ENCODE measurements at regions not wholly inside any gene's neighbourhood (a gene's known extent, or its start where the extent isn't known, plus 50 kb on each side); places are given as distances from the start of the nearest gene placed in this dataset.

DNA sequence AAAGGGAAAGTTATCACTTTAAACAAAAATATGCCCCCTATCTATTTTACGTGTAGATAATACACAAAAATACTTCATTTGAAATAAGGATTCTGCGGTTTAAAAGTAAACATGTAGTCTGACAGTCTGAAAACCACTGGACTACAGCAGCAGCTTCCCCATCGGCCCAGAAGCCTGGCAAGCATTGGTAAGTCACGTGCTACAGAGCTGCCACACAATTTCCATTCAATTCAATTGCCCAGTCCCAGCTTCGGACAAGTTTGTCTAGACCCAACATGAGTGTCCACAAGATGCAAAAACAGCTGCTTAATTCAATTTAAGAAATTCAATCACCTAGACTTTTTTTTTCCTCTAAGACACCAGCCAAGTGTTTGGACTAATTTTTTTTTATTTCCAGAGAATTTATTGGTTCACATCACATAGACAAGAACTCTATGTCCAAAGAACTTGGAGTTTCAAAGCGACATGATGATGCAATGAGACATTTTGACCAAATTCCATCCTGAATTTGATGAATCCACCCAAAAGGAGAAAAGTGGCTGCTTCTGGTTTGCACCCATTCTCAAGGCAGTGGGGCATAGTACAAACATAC, 458.9 kb downstream of the COG6 start:
- DNase-seq (ENCODE audit: low spot score) = no peak

DNA sequence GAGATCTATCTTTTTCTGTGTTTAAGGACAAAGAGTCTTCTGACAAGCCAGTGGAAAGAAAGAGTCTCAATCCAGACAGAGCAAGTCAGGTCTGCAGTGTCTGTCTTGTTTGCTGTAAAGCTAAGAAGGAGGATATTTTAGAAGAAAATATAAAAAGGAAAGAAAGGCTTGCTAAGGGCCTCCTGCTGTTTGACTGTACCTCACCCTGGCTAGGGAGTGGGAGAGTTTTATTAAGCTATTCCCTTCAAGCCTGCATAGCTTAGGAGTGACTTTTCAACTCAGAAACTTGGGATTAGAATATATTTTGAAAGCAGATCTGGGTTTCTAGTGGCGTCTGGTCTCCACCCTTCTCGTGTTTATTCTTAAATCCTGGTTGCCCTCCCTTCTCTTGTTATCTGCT, 460.0 kb downstream of the COG6 start:
- DNase-seq (ENCODE audit: low spot score) = no peak

DNA sequence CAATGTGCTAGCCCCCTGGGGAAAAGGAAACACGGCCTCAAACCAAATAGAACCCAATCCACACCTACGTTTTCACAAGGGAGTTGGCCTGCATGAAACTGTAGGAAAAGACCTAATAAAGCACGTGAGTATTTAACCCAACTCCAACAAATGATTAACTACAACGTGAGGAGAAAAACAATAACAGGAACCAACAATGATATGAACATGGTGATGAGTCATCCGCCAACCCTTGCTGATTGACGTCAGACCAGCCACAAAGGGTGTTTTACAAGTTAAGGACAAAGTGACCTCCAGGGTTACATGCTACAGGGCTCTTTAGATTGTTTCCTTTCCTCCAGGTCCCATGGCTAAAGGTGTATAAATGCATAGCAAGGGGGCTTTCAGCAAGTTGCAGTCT, 460.5 kb downstream of the COG6 start:
- peak; percentile 71 for DNase-seq (ENCODE audit: low spot score)

DNA sequence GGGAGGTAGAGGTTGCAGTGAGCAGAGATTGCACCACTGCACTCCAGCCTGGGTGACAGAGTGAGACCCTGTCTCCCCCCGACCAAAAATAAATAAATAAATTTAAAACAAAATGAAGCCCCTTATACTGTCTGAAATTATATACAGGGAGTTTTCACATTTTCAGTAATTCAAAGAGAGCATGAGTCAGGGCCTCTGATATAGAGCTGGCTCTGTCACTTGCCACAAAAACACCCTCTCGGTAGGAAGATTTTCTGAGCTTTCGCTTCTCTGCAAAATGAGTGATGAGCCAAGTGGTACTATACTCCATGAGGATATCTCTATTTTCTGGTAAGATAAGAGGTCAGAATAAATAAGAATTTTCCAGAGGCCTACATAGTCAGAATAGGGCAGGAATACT, 462.9 kb downstream of the COG6 start:
- DNase-seq (ENCODE audit: low spot score) = no peak

DNA sequence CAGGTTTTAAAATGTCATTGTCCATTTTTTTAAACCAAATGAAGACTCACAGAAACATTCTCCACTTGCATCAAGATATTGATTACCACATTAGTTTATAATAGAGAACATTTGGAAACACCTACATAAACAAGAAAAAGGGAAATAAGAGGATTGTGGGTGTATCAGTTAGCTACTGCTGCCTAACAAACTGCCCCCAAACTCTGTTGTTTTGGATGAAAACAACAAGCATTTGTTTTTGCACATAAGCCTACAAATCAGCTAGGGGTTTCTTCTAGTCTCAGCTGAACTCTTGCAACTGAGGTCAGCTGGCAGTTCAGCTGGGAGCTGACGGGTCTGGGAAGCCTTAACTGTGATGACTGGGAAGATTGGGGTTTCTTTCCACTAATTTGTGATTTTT, 464.4 kb downstream of the COG6 start:
- DNase-seq (ENCODE audit: low spot score) = no peak

DNA sequence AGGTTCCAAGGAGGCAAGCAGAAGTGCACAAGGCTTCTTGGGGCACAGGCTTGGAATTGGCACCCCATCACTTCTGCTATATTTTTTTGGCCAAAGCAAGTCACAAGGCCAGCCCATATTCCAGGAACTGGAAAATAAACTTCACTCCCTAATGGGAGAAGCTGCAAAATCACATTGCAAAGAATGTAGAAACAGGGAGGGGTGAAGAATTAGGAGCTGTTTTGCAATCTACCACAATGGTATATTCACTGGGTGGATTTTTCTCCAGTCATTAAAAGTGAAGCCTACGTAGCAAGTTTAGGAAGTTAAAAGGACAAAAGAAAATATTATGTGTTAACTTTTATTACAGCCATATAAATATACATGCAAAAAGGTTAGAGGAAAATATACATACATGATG, 464.8 kb downstream of the COG6 start:
- DNase-seq (ENCODE audit: low spot score) = no peak

DNA sequence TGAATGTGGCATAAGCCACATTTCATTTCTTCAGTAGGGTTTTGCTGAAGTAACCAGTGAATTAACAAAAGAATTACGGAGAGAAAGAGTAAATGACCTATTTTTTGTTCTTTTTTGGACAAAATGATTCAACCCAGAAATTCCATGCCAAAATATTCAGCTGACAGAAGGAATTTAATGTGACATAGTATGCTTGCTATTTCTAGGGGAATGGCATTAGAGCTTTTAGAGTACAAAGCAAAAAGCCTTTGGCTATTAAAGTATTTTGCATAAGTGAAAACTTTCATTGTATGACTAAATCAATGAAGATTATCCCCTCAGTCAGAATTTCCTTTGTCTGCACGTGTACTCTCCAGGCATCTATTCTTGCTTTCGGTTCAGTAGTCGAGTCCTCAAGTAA, 465.3 kb downstream of the COG6 start:
- DNase-seq (ENCODE audit: low spot score) = no peak

DNA sequence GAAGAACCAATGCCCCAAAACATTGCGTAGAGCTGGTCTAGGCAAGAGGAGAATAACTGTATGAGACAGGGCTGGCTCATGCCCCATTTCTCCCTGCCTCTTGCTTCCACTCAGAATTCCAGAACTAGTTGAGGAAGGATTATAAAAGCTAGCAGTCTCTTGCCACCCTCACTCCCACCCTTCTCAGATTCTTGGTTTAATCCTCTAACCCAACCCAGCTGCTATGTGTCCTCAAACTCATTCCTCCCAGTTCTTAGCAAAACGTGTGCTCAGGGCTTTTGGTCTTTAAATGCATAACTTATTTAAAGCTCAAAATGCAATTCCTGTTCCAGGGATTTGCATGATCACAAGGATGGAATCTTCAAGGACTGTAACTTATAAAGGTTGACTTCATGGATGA, 466.3 kb downstream of the COG6 start:
- no peak for DNase-seq (ENCODE audit: low spot score)

DNA sequence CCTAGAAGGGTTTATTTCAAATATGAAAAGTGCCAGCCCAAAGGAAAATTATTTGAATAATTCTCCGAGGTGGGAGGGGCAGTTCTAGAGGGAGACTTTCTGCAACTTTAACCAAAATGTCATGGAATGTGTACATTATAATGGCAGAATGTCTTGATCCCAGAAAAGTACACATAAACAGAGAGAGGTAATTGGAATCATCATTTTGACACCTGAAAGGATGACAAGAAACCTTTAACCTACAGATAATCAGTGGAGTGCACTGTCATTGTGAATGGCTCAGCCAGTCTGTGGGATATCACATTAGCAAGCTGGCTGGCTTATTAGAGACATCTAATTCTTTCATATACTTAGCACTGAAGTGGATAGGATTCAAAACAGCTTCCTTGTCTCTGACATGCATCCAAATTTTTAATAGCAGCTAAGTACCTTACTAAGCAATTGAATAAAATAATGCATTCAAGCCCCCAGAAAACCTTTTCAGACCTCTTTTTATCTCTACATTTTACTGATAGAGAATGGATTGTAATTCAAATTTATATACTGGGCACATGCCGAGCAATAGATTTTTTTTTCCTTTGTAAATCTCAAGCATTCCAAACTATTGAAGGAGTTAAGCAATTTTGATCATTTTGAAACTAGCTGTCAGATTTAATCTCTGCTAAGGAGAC, 468.6 kb downstream of the COG6 start:
- no peak for DNase-seq (ENCODE audit: low spot score)

DNA sequence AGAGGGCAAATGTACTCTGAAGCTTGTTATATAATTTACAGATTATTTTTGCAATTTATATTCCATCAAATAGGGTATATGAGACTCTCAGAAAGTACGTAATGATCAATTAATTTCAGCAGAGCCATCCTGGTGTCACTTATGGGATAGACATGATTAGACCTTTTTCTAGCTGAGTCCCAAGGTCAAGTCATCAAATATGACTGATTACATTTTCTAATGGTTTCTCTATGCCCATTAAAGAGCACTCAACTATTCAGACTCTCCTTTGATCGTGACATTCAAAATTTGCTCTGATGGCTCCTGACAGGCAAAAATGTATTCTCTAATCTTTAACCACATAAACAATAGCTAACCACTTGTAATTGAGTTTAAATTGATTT, 469.2 kb downstream of the COG6 start:
- no peak for DNase-seq (ENCODE audit: low spot score)

DNA sequence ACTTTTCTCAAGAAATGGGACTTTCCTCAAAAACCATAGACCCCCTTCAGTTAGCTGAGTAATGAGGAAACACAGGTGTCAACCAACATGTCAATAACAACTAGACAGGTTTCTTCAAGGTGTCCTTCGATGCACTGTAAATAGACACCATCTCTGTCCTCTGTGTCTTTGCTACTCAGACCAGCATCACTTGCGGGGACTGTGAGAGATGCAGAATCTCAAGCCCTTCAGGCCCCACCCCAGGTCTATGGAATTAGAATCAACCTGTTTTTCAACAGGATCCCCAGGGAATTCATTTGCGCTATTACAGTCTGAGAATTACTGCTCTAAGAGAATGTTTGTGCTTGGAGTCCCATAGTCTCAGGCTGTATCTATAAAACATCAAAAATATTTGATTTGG, 469.9 kb downstream of the COG6 start:
- no peak for DNase-seq (ENCODE audit: low spot score)

DNA sequence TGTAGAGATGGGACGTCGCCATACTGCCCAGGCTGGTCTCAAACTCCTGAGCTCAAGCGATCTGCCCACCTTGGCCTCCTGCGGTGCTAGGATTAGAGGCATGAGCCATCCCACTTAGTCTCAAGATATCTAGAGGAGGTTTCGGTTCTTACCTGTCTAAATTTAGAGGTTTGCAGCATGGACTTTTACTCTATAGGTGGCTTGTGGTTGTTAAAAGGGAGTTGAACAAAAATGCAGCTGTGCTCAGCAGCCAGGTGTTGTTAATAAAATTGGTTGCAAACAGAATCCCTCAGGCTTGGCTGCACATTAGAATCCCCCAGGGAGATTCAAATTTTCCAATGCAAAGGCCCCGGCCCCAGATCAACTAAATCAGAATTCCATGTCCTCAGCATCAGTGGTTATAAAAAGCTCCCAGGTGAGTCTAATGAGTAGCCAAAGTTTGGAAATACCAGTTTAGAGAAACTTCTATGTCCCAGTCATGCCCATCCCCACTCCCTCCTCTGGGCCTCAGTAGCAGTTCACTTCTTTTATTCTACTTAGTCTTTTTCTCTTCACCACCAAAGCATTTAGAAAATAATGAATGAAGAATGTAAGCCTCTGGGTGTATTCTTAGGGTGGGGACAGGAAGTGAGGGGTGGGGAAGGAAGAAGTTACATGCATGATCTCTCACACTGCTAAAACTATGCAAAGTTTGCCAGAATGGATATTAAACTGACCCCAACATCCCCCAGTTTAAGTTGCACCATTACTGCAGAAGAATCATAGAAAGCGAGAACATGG, 471.0 kb downstream of the COG6 start:
- DNase-seq (ENCODE audit: low spot score) = no peak

DNA sequence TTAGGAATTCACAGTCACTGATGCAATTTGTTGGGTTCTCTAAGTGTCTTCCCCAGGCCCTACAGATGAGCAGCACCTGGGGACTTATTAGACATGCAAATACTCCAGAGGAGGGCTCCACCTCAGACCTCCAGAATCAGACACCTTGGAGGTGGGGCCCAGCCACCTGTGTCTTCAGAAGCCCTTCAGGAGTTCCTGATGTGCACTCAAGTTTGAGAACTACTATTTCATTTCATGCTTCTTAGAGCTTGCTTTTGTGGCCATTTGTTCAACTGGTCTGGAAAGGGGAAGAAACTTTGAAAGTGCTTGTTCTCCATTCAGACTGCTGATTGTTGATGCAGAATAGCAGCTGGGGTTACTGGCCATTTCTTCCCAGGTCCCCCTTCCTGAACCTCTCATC, 472.0 kb downstream of the COG6 start:
- DNase-seq (ENCODE audit: low spot score) = no peak

DNA sequence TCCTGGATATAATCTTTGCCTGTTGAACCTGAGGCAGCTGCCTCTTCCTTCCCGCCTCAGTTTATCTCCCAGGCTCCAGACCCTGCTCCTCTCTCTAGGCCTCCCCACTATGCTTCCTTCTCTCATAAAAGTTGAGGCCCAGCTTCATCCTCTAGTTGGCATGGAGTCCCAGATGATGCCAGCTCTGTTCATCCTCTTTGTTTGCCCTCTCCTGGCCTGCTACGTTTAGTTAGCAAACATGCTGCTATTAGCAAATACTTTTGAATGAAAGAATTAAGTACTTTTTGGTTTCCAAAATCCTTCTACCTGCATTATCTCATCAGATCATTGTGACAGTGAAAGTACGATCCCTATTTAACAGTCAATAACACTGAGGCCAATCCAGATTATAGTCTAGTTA, 472.5 kb downstream of the COG6 start:
- no peak for DNase-seq (ENCODE audit: low spot score)

DNA sequence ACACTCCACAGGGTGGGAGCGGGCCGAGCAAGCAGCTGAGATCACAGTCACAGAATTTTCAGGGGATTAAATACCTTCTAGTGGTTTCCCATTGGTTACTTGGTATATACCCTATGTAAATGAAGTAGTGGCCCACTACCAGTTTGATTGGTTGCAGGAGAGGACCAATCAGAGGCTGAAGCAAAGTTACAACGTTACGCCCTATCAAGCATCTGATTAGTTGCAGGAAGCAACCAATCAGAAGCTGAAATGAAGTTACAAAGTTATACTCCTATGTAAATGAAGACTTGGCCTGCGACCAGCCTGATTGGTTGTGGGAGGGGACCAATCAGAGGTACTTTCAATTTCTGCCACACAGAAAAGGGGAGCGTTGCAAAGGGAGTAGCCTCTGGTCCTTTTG, 474.0 kb downstream of the COG6 start:
- no peak for DNase-seq (ENCODE audit: low spot score)

DNA sequence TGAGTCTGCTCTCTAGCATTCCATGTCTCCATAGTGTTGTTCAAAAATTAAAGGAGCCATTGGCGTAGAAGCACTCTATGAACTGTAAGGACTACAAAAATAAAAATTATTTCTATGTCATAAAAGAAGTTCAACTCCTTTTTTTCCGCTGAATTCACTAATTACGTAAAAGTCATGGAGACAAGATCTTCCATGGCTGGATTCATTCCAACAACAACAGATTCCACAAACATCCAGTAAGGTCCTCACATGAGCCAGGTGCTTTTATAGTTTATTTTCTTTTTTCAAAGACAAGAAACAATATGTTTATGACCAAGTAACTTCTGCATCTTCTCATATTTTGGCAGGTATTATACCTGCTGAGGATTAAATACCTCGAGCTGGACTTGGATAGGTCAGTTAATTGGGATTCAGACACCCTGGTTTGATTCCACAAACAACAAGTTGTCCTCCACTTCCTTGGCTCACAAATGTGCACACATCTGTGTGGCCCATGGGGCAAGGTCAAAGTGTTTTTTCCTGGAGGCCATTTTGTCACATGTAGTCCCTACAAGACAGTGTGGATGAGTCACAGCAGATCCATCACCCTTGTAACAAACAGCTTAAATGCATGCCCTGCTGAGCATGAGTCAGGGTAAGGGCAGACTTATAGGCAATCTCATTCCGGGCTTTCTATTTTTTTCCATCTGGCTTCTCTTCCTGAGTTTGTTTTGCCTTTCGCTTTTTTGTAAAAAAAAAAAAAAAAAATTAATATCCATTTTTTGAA, 475.6 kb downstream of the COG6 start:
- DNase-seq (ENCODE audit: low spot score) = peak; percentile 9

DNA sequence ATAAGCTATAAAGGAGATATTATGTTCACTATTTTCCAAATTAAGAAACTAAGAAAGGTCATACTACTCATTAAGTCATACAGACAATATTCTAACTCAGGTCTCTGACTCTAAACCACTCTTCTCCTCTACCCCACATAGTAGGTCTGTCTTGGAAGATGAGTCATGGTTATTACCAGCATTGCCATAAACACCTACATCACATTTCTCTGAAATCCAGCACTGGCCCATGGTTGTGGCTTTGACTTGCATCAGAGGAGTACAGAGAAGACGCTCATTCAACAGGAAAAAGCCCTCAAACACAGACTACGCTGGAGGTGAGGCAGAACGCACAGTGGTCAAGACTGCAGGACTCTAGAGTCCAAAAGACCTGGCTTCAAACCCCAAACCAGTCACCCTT, 476.8 kb downstream of the COG6 start:
- DNase-seq (ENCODE audit: low spot score) = no peak

DNA sequence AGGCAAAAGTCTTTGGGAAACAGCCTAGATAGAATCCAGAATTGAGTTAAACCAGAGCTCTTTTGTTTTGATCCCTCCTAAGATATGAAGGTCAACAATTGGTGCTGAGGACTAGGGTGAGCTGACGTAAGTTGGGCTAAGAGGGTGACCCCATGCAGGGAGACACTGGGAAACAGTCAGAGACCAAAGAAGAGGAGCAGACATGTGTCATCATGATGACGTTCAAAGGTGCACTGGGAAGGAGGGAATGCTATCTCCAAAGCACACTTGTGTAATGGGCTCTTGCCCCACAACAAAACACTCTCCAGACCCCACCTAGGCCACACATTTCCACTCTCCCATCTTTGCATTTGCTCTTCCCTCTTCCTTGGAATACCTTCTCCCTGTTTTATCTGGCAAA, 481.4 kb downstream of the COG6 start:
- DNase-seq (ENCODE audit: low spot score) = no peak

DNA sequence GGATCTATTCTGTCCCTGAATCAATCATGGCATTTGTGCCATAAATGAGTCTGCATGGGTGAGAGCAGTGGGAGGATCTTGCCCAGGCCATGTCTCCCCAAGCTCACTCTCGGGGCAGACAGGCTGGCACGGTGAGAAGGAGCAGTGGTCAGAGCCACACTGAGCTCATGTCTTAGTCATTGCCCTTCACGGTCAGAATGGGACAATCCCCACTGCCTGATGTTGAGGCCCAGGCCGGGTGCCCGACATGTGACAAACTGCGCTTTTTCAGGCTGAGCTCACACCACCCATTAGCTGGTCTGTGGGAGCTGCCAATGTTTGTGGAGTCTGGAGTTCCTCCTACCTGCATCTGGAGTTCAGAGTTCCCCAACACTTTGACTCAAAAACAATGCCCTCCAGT, 481.9 kb downstream of the COG6 start:
- no peak for DNase-seq (ENCODE audit: low spot score)

DNA sequence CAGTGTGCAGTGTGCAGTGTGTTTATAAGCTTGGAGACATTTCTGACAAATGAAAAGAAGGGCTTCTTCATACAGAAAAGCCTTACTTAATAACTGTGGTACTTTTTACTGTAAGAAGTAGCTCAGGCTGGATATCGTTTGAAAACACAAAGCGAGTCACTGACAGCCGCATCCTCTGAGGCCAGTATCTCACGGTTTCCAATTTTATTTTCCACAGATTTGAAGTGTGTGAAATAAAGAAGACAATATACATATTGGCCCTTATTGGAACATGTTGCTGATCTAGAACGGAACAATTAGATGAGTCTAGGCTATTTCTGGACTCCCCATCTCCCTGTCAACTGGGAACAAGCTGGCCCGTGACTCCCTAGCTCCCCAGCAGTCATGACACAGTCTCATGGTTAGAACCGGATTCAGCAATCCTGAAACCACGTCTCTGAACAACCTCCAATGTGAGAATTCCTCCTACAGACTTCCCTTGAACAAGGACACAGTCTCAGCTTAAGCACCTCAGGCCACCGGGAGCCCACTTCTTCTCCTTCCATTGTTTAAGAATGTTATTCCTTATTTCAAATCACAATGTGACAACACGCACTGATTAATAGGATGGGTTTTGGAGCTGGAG, 484.5 kb downstream of the COG6 start:
- DNase-seq (ENCODE audit: low spot score) = no peak

DNA sequence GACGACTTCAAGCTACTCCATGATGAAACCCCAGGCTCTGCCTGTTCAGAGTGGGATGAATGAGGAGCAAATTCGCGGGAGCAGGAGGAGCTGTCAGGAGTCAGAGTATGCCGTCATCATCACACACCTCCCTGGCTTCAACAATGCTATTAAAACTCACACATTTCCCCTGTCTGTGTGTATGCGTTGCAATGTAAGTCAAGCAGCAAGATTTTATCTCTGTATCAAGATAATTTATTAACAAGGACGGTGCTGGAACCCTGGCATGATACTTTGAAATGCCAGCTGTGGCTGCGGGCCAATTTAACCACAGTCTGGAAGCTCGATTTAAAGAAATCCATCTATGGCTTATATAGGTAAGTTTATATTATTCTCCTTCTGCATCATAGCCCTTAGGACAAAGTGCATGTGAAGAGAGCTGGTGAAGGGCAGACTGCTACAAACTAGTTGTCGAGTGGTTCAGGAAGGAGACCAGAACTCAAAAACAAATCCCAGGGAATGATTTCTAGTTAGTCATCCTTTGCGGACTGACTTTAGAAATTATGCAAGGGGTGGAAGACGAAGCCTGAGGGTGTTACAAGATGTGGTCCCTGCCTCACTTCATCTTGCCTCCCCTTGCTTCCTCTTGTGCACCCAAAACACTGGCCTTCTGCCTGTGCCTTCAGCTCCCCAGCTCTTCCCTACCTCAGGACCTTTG, 486.5 kb downstream of the COG6 start:
- no peak for DNase-seq (ENCODE audit: low spot score)

DNA sequence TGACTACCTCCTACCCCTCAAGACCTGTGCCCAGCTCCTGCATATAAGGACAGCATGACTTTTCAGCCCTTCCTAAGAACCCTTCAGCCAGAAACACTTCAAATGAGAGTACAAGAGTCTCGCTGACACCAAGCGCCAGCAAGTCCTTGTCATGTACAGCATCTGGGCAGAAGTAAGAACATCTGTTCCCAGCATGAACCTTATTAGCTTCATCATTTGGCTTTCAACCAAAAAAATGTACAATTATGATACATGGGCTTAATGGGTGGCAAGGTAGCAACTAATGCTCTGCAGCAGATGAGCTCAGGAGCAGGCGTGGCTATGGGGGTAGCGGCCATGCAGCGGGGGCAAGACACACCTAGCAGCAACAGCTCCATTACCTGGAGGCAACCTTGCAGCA, 487.6 kb downstream of the COG6 start:
- no peak for DNase-seq (ENCODE audit: low spot score)
